ENCODE measurements at regions not wholly inside any gene's neighbourhood (a gene's known extent, or its start where the extent isn't known, plus 50 kb on each side); places are given as distances from the start of the nearest gene placed in this dataset.

GRCh38 chr7:115133248-115133647 lies 211.4 kb downstream of the MDFIC start:
- ChIA-PET POLR2A (no interaction called here), CTCF (no interaction called here)
- Histone ChIP-seq H3K36me3 (replicated peaks in 1 of 2; ENCODE audit: control extremely low read depth in 1 of 2, control insufficient read depth in 1 of 2, extremely low read depth in 1 of 2, insufficient read depth in 2 of 2, low read length in 1 of 2) (no peaks in the 10 kb centered on the region), H3K4me1 (ENCODE audit: control insufficient read depth in 2 of 2, insufficient read depth in 2 of 2, low read length in 2 of 2) (no peaks in the 10 kb centered on the region), H4K20me1 (ENCODE audit: control insufficient read depth, insufficient read depth, low read length, poor library complexity, severe bottlenecking) (no peaks in the 10 kb centered on the region), H3K4me3 (ENCODE audit: control extremely low read depth in 1 of 5, extremely low read depth in 1 of 5, insufficient read depth in 1 of 5, low read depth in 2 of 5, low read length in 4 of 5) (no peak overlapping the region), H3K27ac (ENCODE audit: low read length in 2 of 2) (no peak overlapping the region), H2AFZ (ENCODE audit: insufficient read depth, low read depth, low read length, poor library complexity, severe bottlenecking) (no peak overlapping the region), H3K79me2 (ENCODE audit: control insufficient read depth, insufficient read depth, low read length) (no peaks in the 10 kb centered on the region), H3K27me3 (replicated peaks in 1 of 4; ENCODE audit: control extremely low read depth in 1 of 4, control insufficient read depth in 3 of 4, insufficient read depth in 4 of 4, low read length in 3 of 4) (no peaks in the 10 kb centered on the region), H3K9ac (ENCODE audit: low read length) (no peak overlapping the region), H3K4me2 (replicated peaks; ENCODE audit: low read depth, low read length, poor library complexity, severe bottlenecking) (no peak overlapping the region), H3K9me3 (ENCODE audit: control extremely low read depth in 1 of 3, control insufficient read depth in 2 of 3, insufficient read depth in 1 of 3, low read length in 2 of 3) (no peaks in the 10 kb centered on the region)
- no peak overlapping the region for H3K4me3 Mint-ChIP-seq
- no peaks in the 10 kb centered on the region for H3K27me3 Mint-ChIP-seq
- no peak for DNase-seq
- intact Hi-C loops (cut with micrococcal nuclease), result no loop called here
- H3K4me1 Mint-ChIP-seq, result no peaks in the 10 kb centered on the region
- no peaks in the 10 kb centered on the region for H3K9me3 Mint-ChIP-seq (ENCODE audit: insufficient read depth)
- TF ChIP-seq CTCF (IDR thresholded peaks at IDR 0.05) (no peak), EZH2 (IDR thresholded peaks at IDR 0.05; ENCODE audit: borderline replicate concordance, insufficient read depth, low read depth, low read length, poor library complexity, severe bottlenecking) (no peak)
- no peak for ATAC-seq (ENCODE audit: low read depth)
- 94% methylated on average over 4 of the region's 5 CpGs for WGBS (ENCODE audit: insufficient coverage)
- H3K27ac Mint-ChIP-seq, result no peak overlapping the region

GRCh38 chr7:115132096-115132495 lies 210.2 kb downstream of the MDFIC start:
- POLR2A ChIA-PET, result no interaction called here
- H2AFZ ChIP-seq (ENCODE audit: insufficient read depth, low read depth, low read length, poor library complexity, severe bottlenecking), result no peak overlapping the region
- no peaks in the 10 kb centered on the region for H3K4me1 Mint-ChIP-seq

More at GRCh38 chr7:115132096-115132495, 210.2 kb downstream of the MDFIC start:
- no peak overlapping the region for H3K9ac ChIP-seq (ENCODE audit: low read length)
- H3K4me1 ChIP-seq (ENCODE audit: control insufficient read depth in 2 of 2, insufficient read depth in 2 of 2, low read length in 2 of 2), result no peaks in the 10 kb centered on the region
- H3K27me3 ChIP-seq (replicated peaks in 1 of 4; ENCODE audit: control extremely low read depth in 1 of 4, control insufficient read depth in 3 of 4, insufficient read depth in 4 of 4, low read length in 3 of 4), result no peaks in the 10 kb centered on the region
- CTCF ChIA-PET, result no interaction called here
- TF ChIP-seq CTCF (IDR thresholded peaks at IDR 0.05), result no peak
- TF ChIP-seq EZH2 (IDR thresholded peaks at IDR 0.05; ENCODE audit: borderline replicate concordance, insufficient read depth, low read depth, low read length, poor library complexity, severe bottlenecking), result no peak
- no peak overlapping the region for H3K4me2 ChIP-seq (replicated peaks; ENCODE audit: low read depth, low read length, poor library complexity, severe bottlenecking)
- DNase-seq (no peak), ATAC-seq (ENCODE audit: low read depth) (no peak)
- Mint-ChIP-seq H3K27me3 (no peaks in the 10 kb centered on the region), H3K27ac (no peak overlapping the region), H3K4me3 (no peak overlapping the region), H3K9me3 (ENCODE audit: insufficient read depth) (no peaks in the 10 kb centered on the region)
- H3K9me3 ChIP-seq (ENCODE audit: control extremely low read depth in 1 of 3, control insufficient read depth in 2 of 3, insufficient read depth in 1 of 3, low read length in 2 of 3), result no peaks in the 10 kb centered on the region
- H3K27ac ChIP-seq (ENCODE audit: low read length in 2 of 2), result no peak overlapping the region
- H3K79me2 ChIP-seq (ENCODE audit: control insufficient read depth, insufficient read depth, low read length), result no peaks in the 10 kb centered on the region
- H3K36me3 ChIP-seq (replicated peaks in 1 of 2; ENCODE audit: control extremely low read depth in 1 of 2, control insufficient read depth in 1 of 2, extremely low read depth in 1 of 2, insufficient read depth in 2 of 2, low read length in 1 of 2), result no peaks in the 10 kb centered on the region
- no peaks in the 10 kb centered on the region for H4K20me1 ChIP-seq (ENCODE audit: control insufficient read depth, insufficient read depth, low read length, poor library complexity, severe bottlenecking)
- intact Hi-C loops (cut with micrococcal nuclease), result no loop called here
- H3K4me3 ChIP-seq (ENCODE audit: control extremely low read depth in 1 of 5, extremely low read depth in 1 of 5, insufficient read depth in 1 of 5, low read depth in 2 of 5, low read length in 4 of 5), result no peak overlapping the region
- 100% methylated on average over 1 of the region's 1 CpG for WGBS (ENCODE audit: insufficient coverage)
